CD14-positive monocyte (primary cell): ENCODE measurements at regions not wholly inside any gene's neighbourhood (a gene's known extent, or its start where the extent isn't known, plus 50 kb on each side); places are given as distances from the start of the nearest gene placed in this dataset.

ENCODE experiments used
- DNase-seq, 3 donors: peaks; one replicate each; pipeline ENCODE4 v3.0.0-alpha.2; 2011 to 2022
- H2AFZ ChIP-seq: 2 replicates; pipeline ENCODE4 v1.6.0; 2012; ENCODE audit warnings: mild to moderate bottlenecking, low read depth, low read length, inconsistent platforms; ENCODE audit not compliant: insufficient read depth, poor library complexity, severe bottlenecking
- H3K27ac ChIP-seq, 2 donors: 1 replicate in 1 of 2; 2 replicates in 1 of 2; pipeline ENCODE4 v1.5.1; 2012 to 2013; ENCODE audit warnings: low read length in 2 of 2, control low read depth in 1 of 2, inconsistent platforms in 1 of 2, low read depth in 1 of 2, mild to moderate bottlenecking in 1 of 2
- H3K27me3 ChIP-seq, 2 donors: one replicate each; pipeline versions ENCODE4 v1.6.0 to v1.6.1; 2011 to 2013; ENCODE audit warnings: low read length in 2 of 2; ENCODE audit not compliant: control insufficient read depth in 2 of 2, insufficient read depth in 2 of 2
- H3K36me3 ChIP-seq, 2 donors: replicated peaks in 1 of 2; 1 replicate in 1 of 2; 2 replicates in 1 of 2; pipeline versions ENCODE4 v1.5.1 to v1.6.1; 2012 to 2013; ENCODE audit warnings: low read length in 2 of 2, control low read depth in 1 of 2, inconsistent platforms in 1 of 2, mild to moderate bottlenecking in 1 of 2; ENCODE audit not compliant: insufficient read depth in 2 of 2, control insufficient read depth in 1 of 2
- H3K4me1 ChIP-seq, 2 donors: 1 replicate in 1 of 2; 2 replicates in 1 of 2; pipeline versions ENCODE4 v1.5.1 to v1.6.1; 2012 to 2013; ENCODE audit warnings: low read length in 2 of 2, control low read depth in 1 of 2, inconsistent platforms in 1 of 2, mild to moderate bottlenecking in 1 of 2, moderate library complexity in 1 of 2; ENCODE audit not compliant: insufficient read depth in 2 of 2, control insufficient read depth in 1 of 2
- H3K4me2 ChIP-seq: replicated peaks from 2 replicates; pipeline ENCODE3; 2012; ENCODE audit warnings: low read length, moderate library complexity, mild to moderate bottlenecking; ENCODE audit not compliant: poor library complexity, severe bottlenecking; ENCODE audit errors: extremely low read depth
- H3K4me3 ChIP-seq, 3 experiments: fragments of 200-600 bp in 1 of 3; sonication (generic) in 1 of 3; replicated peaks in 1 of 3; 1 replicate in 2 of 3; 2 replicates in 1 of 3; pipeline ENCODE4 v1.5.1; 2011 to 2013; ENCODE audit warnings: low read length in 3 of 3, mild to moderate bottlenecking in 3 of 3, control low read depth in 2 of 3, low read depth in 2 of 3, inconsistent platforms in 1 of 3, moderate library complexity in 1 of 3
- H3K79me2 ChIP-seq: 2 replicates; pipeline ENCODE4 v1.6.0; 2012; ENCODE audit warnings: mild to moderate bottlenecking, control low read depth, inconsistent platforms, low read length, moderate library complexity; ENCODE audit not compliant: insufficient read depth
- H3K9ac ChIP-seq: 2 replicates; pipeline ENCODE4 v1.6.0; 2017; ENCODE audit warnings: low read length, mild to moderate bottlenecking; ENCODE audit not compliant: insufficient read depth, poor library complexity, severe bottlenecking
- H3K9me3 ChIP-seq, 2 donors: replicated peaks in 1 of 2; 1 replicate in 1 of 2; 2 replicates in 1 of 2; pipeline versions ENCODE4 v1.5.1 to v1.6.1; 2012 to 2013; ENCODE audit warnings: low read length in 2 of 2, control low read depth in 1 of 2; ENCODE audit not compliant: control insufficient read depth in 1 of 2, insufficient read depth in 1 of 2
- H4K20me1 ChIP-seq: 2 replicates; pipeline ENCODE4 v1.6.0; 2012; ENCODE audit warnings: mild to moderate bottlenecking, low read length, control low read depth, moderate library complexity; ENCODE audit not compliant: insufficient read depth
- H3K27ac Mint-ChIP-seq, 7 donors: one replicate each; pipeline ENCODE4 v1.8.0; 2020; ENCODE audit warnings: mild to moderate bottlenecking in 7 of 7, mixed read lengths in 7 of 7, moderate library complexity in 6 of 7, inconsistent platforms in 2 of 7
- H3K27me3 Mint-ChIP-seq, 3 donors: one replicate each; pipeline ENCODE4 v1.8.0; 2021 to 2022; ENCODE audit warnings: low read depth in 3 of 3, mild to moderate bottlenecking in 3 of 3, mixed read lengths in 3 of 3, moderate library complexity in 3 of 3, inconsistent platforms in 1 of 3
- H3K36me3 Mint-ChIP-seq, 2 donors: one replicate each; pipeline ENCODE4 v1.8.0; 2020; ENCODE audit warnings: mixed read lengths in 2 of 2, inconsistent platforms in 1 of 2, mild to moderate bottlenecking in 1 of 2
- H3K4me1 Mint-ChIP-seq: one replicate; pipeline ENCODE4 v1.8.0; 2020; ENCODE audit warnings: mild to moderate bottlenecking, mixed read lengths
- H3K4me3 Mint-ChIP-seq, 2 donors: one replicate each; pipeline ENCODE4 v1.8.0; 2020; ENCODE audit warnings: mild to moderate bottlenecking in 2 of 2, mixed read lengths in 2 of 2, moderate library complexity in 1 of 2
- H3K9me3 Mint-ChIP-seq, 7 donors: one replicate each; pipeline ENCODE4 v1.8.0; 2020 to 2022; ENCODE audit warnings: mixed read lengths in 7 of 7, mild to moderate bottlenecking in 6 of 7, moderate library complexity in 6 of 7, inconsistent platforms in 2 of 7
- CTCF ChIP-seq: fragments of 200-600 bp; IDR thresholded peaks from one replicate; pipeline ENCODE4 v1.8.0; 2022; ENCODE audit warnings: antibody characterized with exemption, mild to moderate bottlenecking
- WGBS: methylation state at CpG from one replicate; pipeline ENCODE4 v1.1.5; 2013; ENCODE audit warnings: missing lambda C conversion rate; ENCODE audit not compliant: insufficient coverage; 5-methylcytosine and 5-hydroxymethylcytosine counted together
- intact Hi-C, 2 donors: fragments of 100-400 bp; cut with micrococcal nuclease; formaldehyde crosslinking; loops; one replicate each; pipeline versions ENCODE4 v1.15.0 to v1.15.1; 2023

- intact Hi-C loops, result no loop called here
- DNase-seq, result no peak
- no peak overlapping the region for H3K27ac Mint-ChIP-seq
- Histone ChIP-seq H3K9me3 (peaks cover 0 to 4% of the 10 kb centered on the region in 2 donors), H3K4me3 (no peak overlapping the region), H3K27me3 (no peaks in the 10 kb centered on the region), H4K20me1 (no peaks in the 10 kb centered on the region), H3K79me2 (no peaks in the 10 kb centered on the region), H3K9ac (no peak overlapping the region), H3K36me3 (no peaks in the 10 kb centered on the region), H2AFZ (no peak overlapping the region), H3K27ac (no peak overlapping the region), H3K4me2 (no peak overlapping the region), H3K4me1 (no peaks in the 10 kb centered on the region)
- WGBS, result 100% methylated on average over 3 of the region's 6 CpGs
- H3K27me3 Mint-ChIP-seq, result peaks cover 0 to 4% (median 0%) of the 10 kb centered on the region in 3 donors
- no peaks in the 10 kb centered on the region for H3K36me3 Mint-ChIP-seq
- TF ChIP-seq CTCF, result no peak
- H3K4me3 Mint-ChIP-seq, result no peak overlapping the region
- H3K4me1 Mint-ChIP-seq, result no peaks in the 10 kb centered on the region
- peaks cover 0 to 7% (median 1%) of the 10 kb centered on the region in 7 donors for H3K9me3 Mint-ChIP-seq
Observed at GRCh38 chr16:17027488-17028129, 443.2 kb downstream of the XYLT1 start.

- H3K27ac Mint-ChIP-seq, result no peak overlapping the region
- Histone ChIP-seq H3K27me3 (no peaks in the 10 kb centered on the region), H2AFZ (no peak overlapping the region), H3K4me3 (no peak overlapping the region), H3K4me1 (no peaks in the 10 kb centered on the region), H3K4me2 (no peak overlapping the region), H4K20me1 (no peaks in the 10 kb centered on the region), H3K9ac (no peak overlapping the region), H3K27ac (no peak overlapping the region), H3K79me2 (no peaks in the 10 kb centered on the region), H3K9me3 (peaks cover 3 to 4% of the 10 kb centered on the region in 2 donors), H3K36me3 (no peaks in the 10 kb centered on the region)
- intact Hi-C loops, result no loop called here
- no peaks in the 10 kb centered on the region for H3K4me1 Mint-ChIP-seq
- H3K27me3 Mint-ChIP-seq, result peaks cover 0 to 3% (median 2%) of the 10 kb centered on the region in 3 donors
- no peak overlapping the region for H3K4me3 Mint-ChIP-seq
- no peak for TF ChIP-seq CTCF
- WGBS, result no CpG with 5 or more reads among the region's 1 CpG
- H3K36me3 Mint-ChIP-seq, result no peaks in the 10 kb centered on the region
- peaks cover 0 to 11% (median 4%) of the 10 kb centered on the region in 7 donors for H3K9me3 Mint-ChIP-seq
- no peak for DNase-seq
Observed at GRCh38 chr16:17029602-17030350, 441.0 kb downstream of the XYLT1 start.
